GM23338 (cell line): ENCODE measurements at regions not wholly inside any gene's neighbourhood (a gene's known extent, or its start where the extent isn't known, plus 50 kb on each side); places are given as distances from the start of the nearest gene placed in this dataset.

Source experiments
- ATAC-seq: fragments of 200-7000 bp; cut with Tn5 transposase; 3 replicates; pipeline ENCODE4 v1.9.1; 2020
- DNase-seq: peaks from one replicate; pipeline ENCODE4 v3.0.0-alpha.2; 2015; ENCODE audit warnings: low spot score
- H2AFZ ChIP-seq: fragments of 200-600 bp; sonication (generic); 2 replicates; pipeline ENCODE4 v1.8.0; 2016; ENCODE audit warnings: antibody characterized with exemption, mild to moderate bottlenecking, moderate library complexity
- H3F3A ChIP-seq: fragments of 200-600 bp; sonication (generic); replicated peaks from 2 replicates; pipeline ENCODE4 v1.8.0; 2017; ENCODE audit warnings: antibody characterized with exemption, mixed run types, low read depth
- H3K27ac ChIP-seq: fragments of 200-600 bp; sonication (generic); 2 replicates; pipeline ENCODE4 v1.6.1; 2016; ENCODE audit warnings: low read depth
- H3K27me3 ChIP-seq: fragments of 200-600 bp; sonication (generic); 2 replicates; pipeline ENCODE4 v1.8.0; 2016; ENCODE audit warnings: mild to moderate bottlenecking, mixed run types, moderate library complexity; ENCODE audit not compliant: insufficient read depth
- H3K36me3 ChIP-seq: fragments of 200-600 bp; sonication (generic); 2 replicates; pipeline ENCODE4 v1.8.0; 2016; ENCODE audit warnings: mild to moderate bottlenecking; ENCODE audit not compliant: insufficient read depth
- H3K4me1 ChIP-seq: fragments of 200-600 bp; sonication (generic); 2 replicates; pipeline ENCODE4 v1.8.0; 2016; ENCODE audit warnings: mild to moderate bottlenecking, moderate library complexity; ENCODE audit not compliant: insufficient read depth
- H3K4me2 ChIP-seq: fragments of 200-600 bp; sonication (generic); 2 replicates; pipeline ENCODE4 v1.7.1; 2017; ENCODE audit warnings: mixed run types
- H3K4me3 ChIP-seq: fragments of 200-600 bp; sonication (generic); 2 replicates; pipeline ENCODE4 v1.6.1; 2016; ENCODE audit warnings: mixed run types
- H3K79me2 ChIP-seq: fragments of 200-600 bp; sonication (generic); replicated peaks from 2 replicates; pipeline ENCODE4 v1.8.0; 2017; ENCODE audit warnings: mild to moderate bottlenecking; ENCODE audit not compliant: insufficient read depth
- H3K9me2 ChIP-seq: fragments of 200-600 bp; sonication (generic); 2 replicates; pipeline ENCODE4 v1.8.0; 2017; ENCODE audit not compliant: insufficient read depth
- H4K20me1 ChIP-seq: fragments of 200-600 bp; sonication (generic); replicated peaks from 2 replicates; pipeline ENCODE4 v1.8.0; 2017; ENCODE audit warnings: mild to moderate bottlenecking; ENCODE audit not compliant: insufficient read depth
- H3K27ac Mint-ChIP-seq: 2 replicates; pipeline ENCODE4 v1.8.0; 2020; ENCODE audit warnings: inconsistent platforms, mild to moderate bottlenecking, moderate library complexity, mixed read lengths
- H3K27me3 Mint-ChIP-seq: 3 replicates; pipeline ENCODE4 v1.8.0; 2022; ENCODE audit warnings: low read depth, mild to moderate bottlenecking, moderate library complexity, mixed read lengths, inconsistent platforms; ENCODE audit not compliant: insufficient read depth, poor library complexity
- H3K36me3 Mint-ChIP-seq: 3 replicates; pipeline ENCODE4 v1.8.0; 2021; ENCODE audit warnings: low read depth, mild to moderate bottlenecking, inconsistent platforms, moderate library complexity, mixed read lengths
- H3K4me1 Mint-ChIP-seq: 3 replicates; pipeline ENCODE4 v1.8.0; 2020; ENCODE audit warnings: mild to moderate bottlenecking, inconsistent platforms, mixed read lengths
- H3K4me3 Mint-ChIP-seq: 3 replicates; pipeline ENCODE4 v1.8.0; 2021; ENCODE audit warnings: moderate library complexity, mild to moderate bottlenecking, inconsistent platforms, mixed read lengths
- H3K9me3 Mint-ChIP-seq: 3 replicates; pipeline ENCODE4 v1.8.0; 2020; ENCODE audit warnings: moderate library complexity, mild to moderate bottlenecking, inconsistent platforms, mixed read lengths
- CTCF ChIP-seq, 2 experiments: fragments of 200-600 bp in 1 of 2; sonication (generic) in 1 of 2; conservative IDR thresholded peaks; 2 replicates each; pipeline versions ENCODE4 v1.5.1 to v1.6.1; 2016 to 2017; ENCODE audit warnings: antibody characterized with exemption in 2 of 2, low read depth in 2 of 2, mild to moderate bottlenecking in 2 of 2, moderate library complexity in 1 of 2
- EZH2phosphoT487 ChIP-seq: fragments of 200-600 bp; sonication (generic); IDR thresholded peaks from one replicate; pipeline ENCODE4 v1.8.1; 2018; ENCODE audit warnings: antibody characterized with exemption; ENCODE audit not compliant: unreplicated experiment
- JUNB ChIP-seq: IDR thresholded peaks from one replicate; pipeline ENCODE4 v1.6.1; 2016; ENCODE audit warnings: antibody characterized with exemption; ENCODE audit not compliant: unreplicated experiment
- POLR2AphosphoS5 ChIP-seq: IDR thresholded peaks from 2 replicates; pipeline ENCODE4 v1.6.1; 2016; ENCODE audit warnings: antibody characterized with exemption, low read depth
- REST ChIP-seq: IDR thresholded peaks from one replicate; pipeline ENCODE4 v1.6.1; 2018; ENCODE audit warnings: antibody characterized with exemption; ENCODE audit not compliant: unreplicated experiment
- STAT1 ChIP-seq: IDR thresholded peaks from one replicate; pipeline ENCODE4 v1.6.1; 2016; ENCODE audit warnings: antibody characterized with exemption; ENCODE audit not compliant: unreplicated experiment
- ZNF114 ChIP-seq: fragments of 250-450 bp; sonication (Bioruptor Pico); IDR thresholded peaks from 2 replicates; pipeline ENCODE4 v1.5.0; 2020; ENCODE audit warnings: mild to moderate bottlenecking, moderate library complexity
- ZNF331 ChIP-seq: fragments of 250-450 bp; sonication (Bioruptor Pico); IDR thresholded peaks from 2 replicates; pipeline ENCODE4 v1.5.0; 2020; ENCODE audit warnings: low read depth, mild to moderate bottlenecking, moderate library complexity
- ZNF462 ChIP-seq: fragments of 250-450 bp; sonication (Bioruptor Pico); IDR thresholded peaks from 2 replicates; pipeline ENCODE4 v1.5.0; 2020; ENCODE audit warnings: mild to moderate bottlenecking, moderate library complexity
- TF ChIP-seq, protein P1 (sequence below): IDR thresholded peaks from 2 replicates; pipeline ENCODE4 v1.6.1; 2016; ENCODE audit warnings: antibody characterized with exemption

DNA sequence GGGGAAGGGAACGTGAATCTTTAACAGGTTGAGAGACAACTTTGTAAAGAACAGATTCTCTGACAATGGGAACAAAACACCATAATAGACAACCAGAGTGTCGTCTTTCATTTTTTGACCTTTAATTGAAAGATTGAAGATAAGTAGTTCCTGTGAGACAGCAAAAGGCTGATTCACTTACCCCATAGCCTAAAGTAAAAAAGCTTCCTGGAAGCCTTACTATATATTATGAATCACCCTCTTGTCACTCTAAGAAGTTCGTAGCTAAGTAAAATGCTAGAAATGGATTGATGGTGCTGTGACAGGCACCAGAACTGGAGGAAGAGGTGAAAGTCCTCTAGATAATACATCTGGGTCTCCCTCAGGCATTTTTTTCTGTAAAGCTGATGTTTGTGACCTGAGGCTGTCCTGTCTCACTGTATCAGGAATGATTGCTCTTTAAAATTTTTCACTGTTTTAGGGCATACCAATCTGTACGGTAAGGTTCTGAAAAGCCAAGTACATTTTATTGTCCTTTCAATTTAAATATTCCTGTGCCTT lies 824.6 kb upstream of the SEMA6D start:
- no peak for DNase-seq
- TF ChIP-seq ZNF114 (CRISPR knock-in tag) = no peak
- TF ChIP-seq JUNB = no peak
- no peak for TF ChIP-seq POLR2AphosphoS5
- no peak for TF ChIP-seq ZNF331 (CRISPR knock-in tag)
- no peak for TF ChIP-seq ZNF462 (CRISPR knock-in tag)
- TF ChIP-seq REST = no peak
- no peak for TF ChIP-seq CTCF (conservative IDR thresholded peaks at IDR 0.05; ENCODE audit: low read depth in 2 of 2)
- TF ChIP-seq, protein P1, sequence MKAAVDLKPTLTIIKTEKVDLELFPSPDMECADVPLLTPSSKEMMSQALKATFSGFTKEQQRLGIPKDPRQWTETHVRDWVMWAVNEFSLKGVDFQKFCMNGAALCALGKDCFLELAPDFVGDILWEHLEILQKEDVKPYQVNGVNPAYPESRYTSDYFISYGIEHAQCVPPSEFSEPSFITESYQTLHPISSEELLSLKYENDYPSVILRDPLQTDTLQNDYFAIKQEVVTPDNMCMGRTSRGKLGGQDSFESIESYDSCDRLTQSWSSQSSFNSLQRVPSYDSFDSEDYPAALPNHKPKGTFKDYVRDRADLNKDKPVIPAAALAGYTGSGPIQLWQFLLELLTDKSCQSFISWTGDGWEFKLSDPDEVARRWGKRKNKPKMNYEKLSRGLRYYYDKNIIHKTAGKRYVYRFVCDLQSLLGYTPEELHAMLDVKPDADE = no peak
- TF ChIP-seq STAT1 = no peak
- TF ChIP-seq EZH2phosphoT487 = no peak
- no peaks in the 10 kb centered on the region for H3K79me2 ChIP-seq
- H3K27me3 ChIP-seq = no peaks in the 10 kb centered on the region
- H3K36me3 Mint-ChIP-seq = peaks cover 3% of the 10 kb centered on the region; the same call in 1 of the 3 replicates
- H2AFZ ChIP-seq = no peak overlapping the region
- H3K27me3 Mint-ChIP-seq = no peaks in the 10 kb centered on the region
- ATAC-seq = no peak
- H3K9me3 Mint-ChIP-seq = peaks cover 38% of the 10 kb centered on the region
- no peaks in the 10 kb centered on the region for H3K4me1 Mint-ChIP-seq
- no peaks in the 10 kb centered on the region for H3F3A ChIP-seq
- H3K36me3 ChIP-seq = no peaks in the 10 kb centered on the region
- H3K27ac ChIP-seq = no peak overlapping the region
- H3K4me3 Mint-ChIP-seq = no peak overlapping the region
- no peak overlapping the region for H3K4me3 ChIP-seq
- H3K4me2 ChIP-seq = no peak overlapping the region
- H3K9me2 ChIP-seq = no peaks in the 10 kb centered on the region; the same call in 1 of the 2 replicates
- H4K20me1 ChIP-seq = no peaks in the 10 kb centered on the region
- no peak overlapping the region for H3K27ac Mint-ChIP-seq
- no peaks in the 10 kb centered on the region for H3K4me1 ChIP-seq
